Activated naive CD8-positive, alpha-beta T cell treated with anti-CD3 and anti-CD28 coated beads, Interleukin-2, amount 50 U/mL, for 16 hours (primary cell): ENCODE measurements at regions not wholly inside any gene's neighbourhood (a gene's known extent, or its start where the extent isn't known, plus 50 kb on each side); places are given as distances from the start of the nearest gene placed in this dataset.

ENCODE experiments used
- DNase-seq: peaks from one replicate; pipeline ENCODE4 v3.0.0-alpha.2; 2020; ENCODE audit warnings: low read depth, low spot score

GRCh38 chr15:95365511-95366107 is 964.9 kb upstream of the NR2F2 start:
- no peak for DNase-seq

GRCh38 chr15:95368191-95368590 is 962.3 kb upstream of the NR2F2 start:
- no peak for DNase-seq

GRCh38 chr15:95368755-95369601 is 961.5 kb upstream of the NR2F2 start:
- no peak for DNase-seq

- no peak for DNase-seq
Observed at GRCh38 chr15:95370291-95370690, 960.2 kb upstream of the NR2F2 start.

- no peak for DNase-seq
Observed at GRCh38 chr15:95371664-95372063, 958.8 kb upstream of the NR2F2 start.

GRCh38 chr15:95375281-95375680 is 955.2 kb upstream of the NR2F2 start:
- DNase-seq, result no peak

- DNase-seq, result no peak
Observed at GRCh38 chr15:95377258-95377852, 953.1 kb upstream of the NR2F2 start.

GRCh38 chr15:95394186-95395067 is 936.1 kb upstream of the NR2F2 start:
- DNase-seq, result no peak

GRCh38 chr15:95400428-95400827 is 930.1 kb upstream of the NR2F2 start:
- DNase-seq, result no peak

GRCh38 chr15:95401587-95401986 is 928.9 kb upstream of the NR2F2 start:
- no peak for DNase-seq

GRCh38 chr15:95405447-95405846 is 925.1 kb upstream of the NR2F2 start:
- DNase-seq, result no peak

GRCh38 chr15:95407534-95407933 is 923.0 kb upstream of the NR2F2 start:
- no peak for DNase-seq

GRCh38 chr15:95409211-95409610 is 921.3 kb upstream of the NR2F2 start:
- no peak for DNase-seq

GRCh38 chr15:95409626-95410310 is 920.7 kb upstream of the NR2F2 start:
- DNase-seq, result no peak

GRCh38 chr15:95410757-95411156 is 919.7 kb upstream of the NR2F2 start:
- no peak for DNase-seq

GRCh38 chr15:95416576-95416975 is 913.9 kb upstream of the NR2F2 start:
- no peak for DNase-seq

- no peak for DNase-seq
Observed at GRCh38 chr15:95417761-95418160, 912.7 kb upstream of the NR2F2 start.

- DNase-seq, result no peak
Observed at GRCh38 chr15:95422255-95422654, 908.2 kb upstream of the NR2F2 start.

GRCh38 chr15:95425859-95426258 is 904.6 kb upstream of the NR2F2 start:
- no peak for DNase-seq

- DNase-seq, result no peak
Observed at GRCh38 chr15:95429345-95429744, 901.2 kb upstream of the NR2F2 start.

- DNase-seq, result no peak
Observed at GRCh38 chr15:95431518-95431917, 899.0 kb upstream of the NR2F2 start.
